GM12875 (cell line): ENCODE measurements at regions not wholly inside any gene's neighbourhood (a gene's known extent, or its start where the extent isn't known, plus 50 kb on each side); places are given as distances from the start of the nearest gene placed in this dataset.

Source experiments
- H3K4me3 ChIP-seq: one replicate; pipeline ENCODE4 v1.5.1; 2011; ENCODE audit warnings: low read depth, low read length, control low read depth
- CTCF ChIP-seq: IDR thresholded peaks from 2 replicates; pipeline ENCODE4 v1.5.1; 2011; ENCODE audit warnings: low read depth, mild to moderate bottlenecking, control low read depth, inconsistent platforms, low read length, moderate library complexity, borderline replicate concordance; ENCODE audit not compliant: insufficient read depth

GRCh38 chr14:101284711-101285110, 276.6 kb upstream of the DIO3 start:
- no peak for TF ChIP-seq CTCF
- no peak overlapping the region for H3K4me3 ChIP-seq

GRCh38 chr14:101286271-101287018, 274.9 kb upstream of the DIO3 start:
- H3K4me3 ChIP-seq, result no peak overlapping the region
- no peak for TF ChIP-seq CTCF

- H3K4me3 ChIP-seq, result no peak overlapping the region
- TF ChIP-seq CTCF, result no peak
Observed at GRCh38 chr14:101288436-101289229, 272.7 kb upstream of the DIO3 start.

GRCh38 chr14:101289230-101289690, 272.0 kb upstream of the DIO3 start:
- no peak overlapping the region for H3K4me3 ChIP-seq
- no peak for TF ChIP-seq CTCF

GRCh38 chr14:101289911-101290310, 271.4 kb upstream of the DIO3 start:
- no peak overlapping the region for H3K4me3 ChIP-seq
- no peak for TF ChIP-seq CTCF

GRCh38 chr14:101290611-101291010, 270.7 kb upstream of the DIO3 start:
- TF ChIP-seq CTCF, result no peak
- H3K4me3 ChIP-seq, result no peak overlapping the region
